ENCODE measurements at regions not wholly inside any gene's neighbourhood (a gene's known extent, or its start where the extent isn't known, plus 50 kb on each side); places are given as distances from the start of the nearest gene placed in this dataset.

GRCh38 chr15:92846741-92847140 lies 53.4 kb upstream of the CHD2 start (continued):
- TF ChIP-seq CHD7 (IDR thresholded peaks at IDR 0.05; ENCODE audit: insufficient replicate concordance, low read length) (no peak), HDAC2 (IDR thresholded peaks at IDR 0.05; ENCODE audit: borderline replicate concordance in 1 of 2, low read depth in 2 of 2, low read length in 2 of 2) (no peak), TAF7 (optimal IDR thresholded peaks at IDR 0.05; ENCODE audit: borderline replicate concordance, low read depth, low read length) (no peak), BACH1 (IDR thresholded peaks at IDR 0.05; ENCODE audit: low read length) (no peak), RBBP5 (IDR thresholded peaks at IDR 0.05; ENCODE audit: borderline replicate concordance, low read depth, low read length) (no peak), SP4 (IDR thresholded peaks at IDR 0.05; ENCODE audit: low read length) (no peak), POLR2A (IDR thresholded peaks at IDR 0.05; ENCODE audit: control extremely low read depth in 1 of 2, low read depth in 2 of 2, low read length in 2 of 2) (no peak), SUZ12 (IDR thresholded peaks at IDR 0.05; ENCODE audit: low read length) (no peak)
